H9 (cell line): ENCODE measurements at regions not wholly inside any gene's neighbourhood (a gene's known extent, or its start where the extent isn't known, plus 50 kb on each side); places are given as distances from the start of the nearest gene placed in this dataset.

Experiments used
- DNase-seq: peaks from one replicate; pipeline ENCODE4 v3.0.0-alpha.2; 2017
- H2AFZ ChIP-seq: one replicate; pipeline ENCODE4 v1.6.1; 2013; ENCODE audit warnings: mild to moderate bottlenecking, low read length, control low read depth, moderate library complexity
- H2AK5ac ChIP-seq: 2 replicates; pipeline ENCODE4 v1.6.1; 2013; ENCODE audit warnings: low read length, control low read depth, mixed read lengths; ENCODE audit not compliant: insufficient read length
- H2BK120ac ChIP-seq: one replicate; pipeline ENCODE4 v1.6.1; 2013; ENCODE audit warnings: low read depth, mild to moderate bottlenecking, low read length, control low read depth, inconsistent platforms; ENCODE audit not compliant: poor library complexity, severe bottlenecking
- H2BK12ac ChIP-seq: 2 replicates; pipeline ENCODE4 v1.6.1; 2013; ENCODE audit warnings: low read length, control low read depth, mixed read lengths, low read depth; ENCODE audit not compliant: insufficient read length
- H2BK15ac ChIP-seq: 2 replicates; pipeline ENCODE4 v1.6.1; 2013; ENCODE audit warnings: low read depth, low read length, control low read depth
- H2BK20ac ChIP-seq: one replicate; pipeline ENCODE4 v1.6.1; 2013; ENCODE audit warnings: low read depth, mild to moderate bottlenecking, low read length, control low read depth, inconsistent platforms; ENCODE audit not compliant: poor library complexity, severe bottlenecking
- H2BK5ac ChIP-seq: 2 replicates; pipeline ENCODE4 v1.6.1; 2013; ENCODE audit warnings: low read length, control low read depth, mixed read lengths; ENCODE audit not compliant: insufficient read length
- H3K14ac ChIP-seq: 2 replicates; pipeline ENCODE4 v1.6.1; 2013; ENCODE audit warnings: low read length, control low read depth; ENCODE audit not compliant: insufficient read depth
- H3K18ac ChIP-seq: 2 replicates; pipeline ENCODE4 v1.6.1; 2013; ENCODE audit warnings: low read depth, mild to moderate bottlenecking, mixed read lengths, low read length, control low read depth; ENCODE audit not compliant: insufficient read length
- H3K23ac ChIP-seq: 2 replicates; pipeline ENCODE4 v1.6.1; 2013; ENCODE audit warnings: low read length, control low read depth, mixed read lengths, low read depth; ENCODE audit not compliant: insufficient read length
- H3K23me2 ChIP-seq: 2 replicates; pipeline ENCODE4 v1.6.1; 2013; ENCODE audit warnings: low read depth, mild to moderate bottlenecking, mixed read lengths, low read length, control low read depth; ENCODE audit not compliant: insufficient read length, poor library complexity, severe bottlenecking
- H3K27ac ChIP-seq: 2 replicates; pipeline ENCODE4 v1.5.1; 2013; ENCODE audit warnings: low read length, control low read depth, mixed read lengths, low read depth; ENCODE audit not compliant: insufficient read length
- H3K27me3 ChIP-seq: 2 replicates; pipeline ENCODE4 v1.6.1; 2013; ENCODE audit warnings: low read length, control low read depth, inconsistent platforms; ENCODE audit not compliant: insufficient read depth
- H3K4ac ChIP-seq: 2 replicates; pipeline ENCODE4 v1.6.1; 2013; ENCODE audit warnings: low read depth, mild to moderate bottlenecking, control low read depth, inconsistent platforms, low read length, moderate library complexity
- H3K4me1 ChIP-seq: 2 replicates; pipeline ENCODE4 v1.6.1; 2013; ENCODE audit warnings: low read length, control low read depth, inconsistent platforms; ENCODE audit not compliant: insufficient read depth
- H3K4me2 ChIP-seq: 2 replicates; pipeline ENCODE4 v1.6.1; 2013; ENCODE audit warnings: low read length, control low read depth, mixed read lengths; ENCODE audit not compliant: insufficient read length, insufficient read depth
- H3K56ac ChIP-seq: 2 replicates; pipeline ENCODE4 v1.6.1; 2013; ENCODE audit warnings: low read depth, mild to moderate bottlenecking, mixed read lengths, low read length, control low read depth; ENCODE audit not compliant: insufficient read length
- H3K79me1 ChIP-seq: 2 replicates; pipeline ENCODE4 v1.6.1; 2013; ENCODE audit warnings: low read depth, mild to moderate bottlenecking, moderate library complexity, low read length, control low read depth, inconsistent platforms; ENCODE audit not compliant: insufficient read depth, poor library complexity, severe bottlenecking
- H3K79me2 ChIP-seq: 2 replicates; pipeline ENCODE4 v1.6.1; 2013; ENCODE audit warnings: low read length, control low read depth, inconsistent platforms; ENCODE audit not compliant: insufficient read depth
- H3K9ac ChIP-seq: 2 replicates; pipeline ENCODE4 v1.6.1; 2013; ENCODE audit warnings: low read length, control low read depth, mixed read lengths; ENCODE audit not compliant: insufficient read length; ENCODE audit errors: extremely low read depth
- H3K9me3 ChIP-seq: one replicate; pipeline ENCODE4 v1.6.1; 2013; ENCODE audit warnings: low read depth, low read length, inconsistent platforms; ENCODE audit not compliant: control insufficient read depth
- H3T11ph ChIP-seq: one replicate; pipeline ENCODE4 v1.6.1; 2013; ENCODE audit warnings: mild to moderate bottlenecking, low read length, control low read depth, inconsistent platforms
- H4K20me1 ChIP-seq: one replicate; pipeline ENCODE4 v1.6.1; 2013; ENCODE audit not compliant: control insufficient read depth, insufficient read length, insufficient read depth
- H4K5ac ChIP-seq: 2 replicates; pipeline ENCODE4 v1.6.1; 2013; ENCODE audit warnings: low read depth, mild to moderate bottlenecking, mixed read lengths, low read length, control low read depth; ENCODE audit not compliant: insufficient read length
- H4K8ac ChIP-seq: replicated peaks from 2 replicates; pipeline ENCODE4 v1.6.1; 2013; ENCODE audit warnings: low read length, control low read depth, mixed read lengths, low read depth; ENCODE audit not compliant: insufficient read length
- H4K91ac ChIP-seq: 2 replicates; pipeline ENCODE4 v1.6.1; 2013; ENCODE audit warnings: low read depth, mild to moderate bottlenecking, moderate library complexity, mixed read lengths, low read length, control low read depth; ENCODE audit not compliant: insufficient read length
- H3K27ac Mint-ChIP-seq, 3 experiments: 2 replicates in 2 of 3; 3 replicates in 1 of 3; pipeline ENCODE4 v1.8.0; 2020 to 2021; ENCODE audit warnings: mixed read lengths in 3 of 3, mild to moderate bottlenecking in 1 of 3, moderate library complexity in 1 of 3
- H3K27me3 Mint-ChIP-seq: 2 replicates; pipeline ENCODE4 v1.8.0; 2021; ENCODE audit warnings: low read depth, mild to moderate bottlenecking, moderate library complexity, mixed read lengths
- H3K36me3 Mint-ChIP-seq, 3 experiments: 2 replicates in 2 of 3; 3 replicates in 1 of 3; pipeline ENCODE4 v1.8.0; 2020 to 2021; ENCODE audit warnings: low read depth in 3 of 3, mixed read lengths in 3 of 3; ENCODE audit not compliant: insufficient read depth in 1 of 3
- H3K4me1 Mint-ChIP-seq, 2 experiments: 2 replicates each; pipeline ENCODE4 v1.8.0; 2020; ENCODE audit warnings: mixed read lengths in 2 of 2
- H3K4me3 Mint-ChIP-seq, 2 experiments: 2 replicates in 1 of 2; 3 replicates in 1 of 2; pipeline ENCODE4 v1.8.0; 2020 to 2021; ENCODE audit warnings: mild to moderate bottlenecking in 2 of 2, mixed read lengths in 2 of 2, moderate library complexity in 1 of 2
- H3K9me3 Mint-ChIP-seq, 2 experiments: 2 replicates in 1 of 2; 3 replicates in 1 of 2; pipeline ENCODE4 v1.8.0; 2020; ENCODE audit warnings: mild to moderate bottlenecking in 2 of 2, mixed read lengths in 2 of 2, moderate library complexity in 1 of 2
- CTCF ChIP-seq: fragments of 200-600 bp; sonication (generic); conservative IDR thresholded peaks from 3 replicates; pipeline ENCODE4 v1.8.0; 2021; ENCODE audit warnings: antibody characterized with exemption, mild to moderate bottlenecking
- WGBS: extraction: QIAGEN DNeasy Blood & Tissue Kit; methylation state at CpG from one replicate; pipeline ENCODE4 v1.1.7; 2013; ENCODE audit warnings: missing lambda C conversion rate, low lambda C conversion rate, mixed read lengths; ENCODE audit not compliant: insufficient read length; ENCODE audit errors: extremely low coverage; 5-methylcytosine and 5-hydroxymethylcytosine counted together

- H3K79me1 ChIP-seq = no peaks in the 10 kb centered on the region
- no peak overlapping the region for H2BK20ac ChIP-seq
- no peak overlapping the region for H3K23ac ChIP-seq
- no peak overlapping the region for H4K5ac ChIP-seq
- DNase-seq = no peak
- no peak overlapping the region for H2AFZ ChIP-seq
- H4K8ac ChIP-seq = no peak overlapping the region
- Mint-ChIP-seq H3K9me3 (no peaks in the 10 kb centered on the region), H3K4me1 (peaks cover 11 to 13% of the 10 kb centered on the region in 2 experiments), H3K27me3 (no peaks in the 10 kb centered on the region; the same call in 1 of the 2 replicates), H3K36me3 (no peaks in the 10 kb centered on the region), H3K4me3 (no peak overlapping the region), H3K27ac (no peak overlapping the region; a peak in 1 of 7 replicates)
- no peak overlapping the region for H3K4ac ChIP-seq
- no peak overlapping the region for H3K27ac ChIP-seq
- no peak overlapping the region for H3K4me2 ChIP-seq
- H3T11ph ChIP-seq = no peak overlapping the region
- H2AK5ac ChIP-seq = no peak overlapping the region
- no peak overlapping the region for H2BK15ac ChIP-seq
- no peaks in the 10 kb centered on the region for H3K79me2 ChIP-seq
- peaks cover 2% of the 10 kb centered on the region; the same call in 1 of the 2 replicates for H3K4me1 ChIP-seq
- no peak overlapping the region for H3K56ac ChIP-seq
- no peak overlapping the region for H2BK5ac ChIP-seq
- H4K20me1 ChIP-seq = no peaks in the 10 kb centered on the region
- peak; percentile 47 for TF ChIP-seq CTCF
- H2BK12ac ChIP-seq = no peak overlapping the region
- no peak overlapping the region for H3K14ac ChIP-seq
- H3K27me3 ChIP-seq = no peaks in the 10 kb centered on the region
- H4K91ac ChIP-seq = no peak overlapping the region
- H3K23me2 ChIP-seq = no peaks in the 10 kb centered on the region
- H3K18ac ChIP-seq = no peak overlapping the region
- no CpG with 5 or more reads among the region's 2 CpGs for WGBS
- no peak overlapping the region for H3K9ac ChIP-seq
- no peak overlapping the region for H2BK120ac ChIP-seq
- H3K9me3 ChIP-seq = no peaks in the 10 kb centered on the region
Measured at GRCh38 chr10:126846959-126847358, 58.3 kb upstream of the DOCK1 start.
